Eye (tissue), 1 donor: ENCODE measurements at regions not wholly inside any gene's neighbourhood (a gene's known extent, or its start where the extent isn't known, plus 50 kb on each side); places are given as distances from the start of the nearest gene placed in this dataset.

Experiments
- DNase-seq: peaks from one replicate; pipeline ENCODE4 v3.0.0-alpha.2; 2015

- peak; percentile 41 for DNase-seq
Observed at GRCh38 chr11:32161293-32161692, 70.4 kb downstream of the RCN1 start.

GRCh38 chr11:32162351-32162750, 71.5 kb downstream of the RCN1 start:
- DNase-seq: peak; percentile 33

GRCh38 chr11:32162906-32163305, 72.0 kb downstream of the RCN1 start:
- DNase-seq: no peak

GRCh38 chr11:32163557-32163956, 72.7 kb downstream of the RCN1 start:
- no peak for DNase-seq

GRCh38 chr11:32164836-32165235, 74.0 kb downstream of the RCN1 start:
- no peak for DNase-seq

GRCh38 chr11:32168924-32169323, 78.0 kb downstream of the RCN1 start:
- DNase-seq: no peak

GRCh38 chr11:32171445-32171844, 80.6 kb downstream of the RCN1 start:
- peak; percentile 57 for DNase-seq

- peak; percentile 83 for DNase-seq
Observed at GRCh38 chr11:32172041-32172847, 81.4 kb downstream of the RCN1 start.

GRCh38 chr11:32172848-32173834, 82.3 kb downstream of the RCN1 start:
- peak; percentile 88 for DNase-seq

GRCh38 chr11:32173977-32174376, 83.1 kb downstream of the RCN1 start:
- DNase-seq: no peak

GRCh38 chr11:32176223-32176934, 85.5 kb downstream of the RCN1 start:
- peak; percentile 98 for DNase-seq

- no peak for DNase-seq
Observed at GRCh38 chr11:32178692-32179091, 87.8 kb downstream of the RCN1 start.

GRCh38 chr11:32183512-32183911, 92.6 kb downstream of the RCN1 start:
- DNase-seq: no peak

GRCh38 chr11:32184041-32184722, 93.3 kb downstream of the RCN1 start:
- DNase-seq: no peak

GRCh38 chr11:32184723-32185376, 94.0 kb downstream of the RCN1 start:
- no peak for DNase-seq

- DNase-seq: no peak
Observed at GRCh38 chr11:32186118-32186517, 95.2 kb downstream of the RCN1 start.

GRCh38 chr11:32187111-32187510, 96.2 kb downstream of the RCN1 start:
- DNase-seq: no peak

GRCh38 chr11:32188785-32189184, 97.9 kb downstream of the RCN1 start:
- no peak for DNase-seq

- DNase-seq: no peak
Observed at GRCh38 chr11:32196137-32196536, 105.3 kb downstream of the RCN1 start.

- no peak for DNase-seq
Observed at GRCh38 chr11:32198053-32198452, 107.2 kb downstream of the RCN1 start.

GRCh38 chr11:32200136-32200847, 109.4 kb downstream of the RCN1 start:
- no peak for DNase-seq
